ENCODE measurements at regions not wholly inside any gene's neighbourhood (a gene's known extent, or its start where the extent isn't known, plus 50 kb on each side); places are given as distances from the start of the nearest gene placed in this dataset.

DNA sequence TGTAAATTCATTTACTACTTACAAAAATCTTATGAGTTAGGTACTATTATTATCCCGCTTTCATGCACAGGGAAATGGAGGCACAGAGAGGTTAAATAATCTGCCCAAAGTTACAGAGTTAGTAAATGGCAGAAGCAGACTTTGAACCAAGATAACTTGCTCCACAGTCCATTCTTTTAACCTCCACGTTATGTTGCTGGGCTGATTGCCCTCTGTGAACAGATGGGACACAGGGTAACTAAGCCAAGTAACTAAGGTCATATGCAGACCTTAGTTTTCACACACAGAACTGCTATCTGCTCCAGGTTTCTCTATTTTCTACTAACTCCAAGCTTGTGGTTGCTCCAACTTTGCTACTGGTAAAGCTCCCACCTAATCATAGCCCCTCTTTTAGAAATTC, 147.1 kb upstream of the IFNG-AS1 start:
- TF ChIP-seq, protein P1, sequence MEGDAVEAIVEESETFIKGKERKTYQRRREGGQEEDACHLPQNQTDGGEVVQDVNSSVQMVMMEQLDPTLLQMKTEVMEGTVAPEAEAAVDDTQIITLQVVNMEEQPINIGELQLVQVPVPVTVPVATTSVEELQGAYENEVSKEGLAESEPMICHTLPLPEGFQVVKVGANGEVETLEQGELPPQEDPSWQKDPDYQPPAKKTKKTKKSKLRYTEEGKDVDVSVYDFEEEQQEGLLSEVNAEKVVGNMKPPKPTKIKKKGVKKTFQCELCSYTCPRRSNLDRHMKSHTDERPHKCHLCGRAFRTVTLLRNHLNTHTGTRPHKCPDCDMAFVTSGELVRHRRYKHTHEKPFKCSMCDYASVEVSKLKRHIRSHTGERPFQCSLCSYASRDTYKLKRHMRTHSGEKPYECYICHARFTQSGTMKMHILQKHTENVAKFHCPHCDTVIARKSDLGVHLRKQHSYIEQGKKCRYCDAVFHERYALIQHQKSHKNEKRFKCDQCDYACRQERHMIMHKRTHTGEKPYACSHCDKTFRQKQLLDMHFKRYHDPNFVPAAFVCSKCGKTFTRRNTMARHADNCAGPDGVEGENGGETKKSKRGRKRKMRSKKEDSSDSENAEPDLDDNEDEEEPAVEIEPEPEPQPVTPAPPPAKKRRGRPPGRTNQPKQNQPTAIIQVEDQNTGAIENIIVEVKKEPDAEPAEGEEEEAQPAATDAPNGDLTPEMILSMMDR (IDR thresholded peaks at IDR 0.05), result no peak
- TF ChIP-seq IRF3 (IDR thresholded peaks at IDR 0.05; ENCODE audit: low read depth, low read length) (no peak), REST (IDR thresholded peaks at IDR 0.05; ENCODE audit: low read depth, low read length) (no peak), ELF1 (IDR thresholded peaks at IDR 0.05) (no peak)
- TF ChIP-seq, protein P2, sequence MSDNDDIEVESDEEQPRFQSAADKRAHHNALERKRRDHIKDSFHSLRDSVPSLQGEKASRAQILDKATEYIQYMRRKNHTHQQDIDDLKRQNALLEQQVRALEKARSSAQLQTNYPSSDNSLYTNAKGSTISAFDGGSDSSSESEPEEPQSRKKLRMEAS (IDR thresholded peaks at IDR 0.05; ENCODE audit: low read depth), result no peak

Measured in SK-N-SH (cell line).